Adrenal gland (tissue), 5 donors: ENCODE measurements at regions not wholly inside any gene's neighbourhood (a gene's known extent, or its start where the extent isn't known, plus 50 kb on each side); places are given as distances from the start of the nearest gene placed in this dataset.

ENCODE experiments used
- POLR2A ChIP-seq, 2 donors: fragments of 450-650 bp; IDR thresholded peaks; one replicate each; pipeline ENCODE4 v1.6.1; 2017; ENCODE audit warnings: antibody characterized with exemption in 2 of 2, mild to moderate bottlenecking in 2 of 2, moderate library complexity in 1 of 2
- TF ChIP-seq, protein P1 (sequence below), 6 experiments: fragments of 450-650 bp in 4 of 6; fragments of 200-600 bp in 2 of 6; sonication (generic) in 1 of 6; IDR thresholded peaks; 1 replicate in 5 of 6; 2 replicates in 1 of 6; pipeline versions ENCODE4 v1.5.1 to v1.8.0; 2016 to 2021; ENCODE audit warnings: antibody characterized with exemption in 6 of 6, mild to moderate bottlenecking in 2 of 6, moderate library complexity in 1 of 6
- donor health status: DM: no; HTN: no; CAD: no.

DNA sequence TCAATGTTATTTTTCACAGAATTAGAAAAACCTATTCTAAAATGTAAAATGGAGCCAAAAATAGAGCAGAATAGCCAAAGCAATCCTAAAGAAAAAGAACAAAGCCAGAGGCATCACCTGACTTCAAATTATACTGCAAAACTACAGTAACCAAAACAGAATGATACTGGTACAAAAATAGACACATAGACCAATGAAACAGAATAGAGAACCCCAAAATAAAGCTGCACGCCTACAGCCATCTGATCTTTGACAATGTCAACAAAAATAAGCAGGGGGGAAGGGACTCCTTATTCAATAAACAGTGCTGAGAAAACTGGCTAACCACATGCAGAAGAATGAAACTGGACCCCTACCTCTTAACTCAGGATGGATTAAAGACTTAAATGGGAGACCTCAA lies 65.8 kb upstream of the PDE4D start:
- no peak for TF ChIP-seq POLR2A (IDR thresholded peaks at IDR 0.05)
- TF ChIP-seq, protein P1, sequence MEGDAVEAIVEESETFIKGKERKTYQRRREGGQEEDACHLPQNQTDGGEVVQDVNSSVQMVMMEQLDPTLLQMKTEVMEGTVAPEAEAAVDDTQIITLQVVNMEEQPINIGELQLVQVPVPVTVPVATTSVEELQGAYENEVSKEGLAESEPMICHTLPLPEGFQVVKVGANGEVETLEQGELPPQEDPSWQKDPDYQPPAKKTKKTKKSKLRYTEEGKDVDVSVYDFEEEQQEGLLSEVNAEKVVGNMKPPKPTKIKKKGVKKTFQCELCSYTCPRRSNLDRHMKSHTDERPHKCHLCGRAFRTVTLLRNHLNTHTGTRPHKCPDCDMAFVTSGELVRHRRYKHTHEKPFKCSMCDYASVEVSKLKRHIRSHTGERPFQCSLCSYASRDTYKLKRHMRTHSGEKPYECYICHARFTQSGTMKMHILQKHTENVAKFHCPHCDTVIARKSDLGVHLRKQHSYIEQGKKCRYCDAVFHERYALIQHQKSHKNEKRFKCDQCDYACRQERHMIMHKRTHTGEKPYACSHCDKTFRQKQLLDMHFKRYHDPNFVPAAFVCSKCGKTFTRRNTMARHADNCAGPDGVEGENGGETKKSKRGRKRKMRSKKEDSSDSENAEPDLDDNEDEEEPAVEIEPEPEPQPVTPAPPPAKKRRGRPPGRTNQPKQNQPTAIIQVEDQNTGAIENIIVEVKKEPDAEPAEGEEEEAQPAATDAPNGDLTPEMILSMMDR (IDR thresholded peaks at IDR 0.05) = no peak
